NCI-H2227 treated with DMSO at 0.1 percent for 48 hours (cell line): ENCODE measurements at regions not wholly inside any gene's neighbourhood (a gene's known extent, or its start where the extent isn't known, plus 50 kb on each side); places are given as distances from the start of the nearest gene placed in this dataset.

Source experiments
- DNase-seq: peaks from one replicate; lab custom pipeline; 2025; lab: John Stamatoyannopoulos, UW

GRCh38 chr2:166560022-166560421, 66.0 kb upstream of the SCN7A start:
- DNase-seq, result no peak

DNA sequence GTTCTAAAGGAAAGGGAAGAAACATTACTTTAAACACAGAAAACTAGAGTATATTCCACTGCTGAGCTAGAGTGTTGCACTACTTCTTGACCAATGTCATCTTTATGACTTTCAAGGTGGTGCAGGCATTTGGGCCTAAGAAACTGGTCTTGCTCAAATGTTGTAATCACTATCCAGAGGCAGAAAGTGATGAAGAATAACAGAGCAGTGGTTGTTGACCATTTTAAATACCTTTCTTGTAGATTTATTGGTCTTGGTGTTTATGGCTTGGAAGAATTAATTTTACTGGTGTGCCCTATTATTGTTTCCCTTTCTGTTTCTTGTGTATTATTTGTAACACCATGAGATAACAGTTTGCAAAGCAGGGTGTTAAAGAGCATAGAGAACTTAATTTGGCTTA, 56.9 kb upstream of the SCN7A start:
- no peak for DNase-seq

- no peak for DNase-seq
Observed at GRCh38 chr2:166545473-166545872, 51.4 kb upstream of the SCN7A start.
